SK-N-SH treated with all-trans-retinoic acid at 6 μM for 48 hours (cell line): ENCODE measurements at regions not wholly inside any gene's neighbourhood (a gene's known extent, or its start where the extent isn't known, plus 50 kb on each side); places are given as distances from the start of the nearest gene placed in this dataset.

ENCODE experiments used
- ATAC-seq: fragments of 200-7000 bp; cut with Tn5 transposase; 3 replicates; pipeline ENCODE4 v1.9.1; 2020; ENCODE audit warnings: mild to moderate bottlenecking, moderate library complexity
- ARNTL ChIP-seq: fragments of 450-650 bp; formaldehyde crosslinking; IDR thresholded peaks from 2 replicates; pipeline ENCODE4 v1.5.0; 2020; ENCODE audit warnings: low read depth, mild to moderate bottlenecking, moderate library complexity, borderline replicate concordance
- BACH2 ChIP-seq: fragments of 250-450 bp; sonication (Bioruptor Pico); IDR thresholded peaks from 2 replicates; pipeline ENCODE4 v1.9.0; 2021; ENCODE audit warnings: mild to moderate bottlenecking, borderline replicate concordance
- CSDC2 ChIP-seq: fragments of 250-450 bp; sonication (Bioruptor Pico); IDR thresholded peaks from 2 replicates; pipeline ENCODE4 v1.5.0; 2020; ENCODE audit warnings: mild to moderate bottlenecking, moderate library complexity
- ESRRG ChIP-seq: fragments of 250-450 bp; sonication (Bioruptor Pico); IDR thresholded peaks from 2 replicates; pipeline ENCODE4 v1.6.1; 2021; ENCODE audit warnings: mild to moderate bottlenecking
- GLIS3 ChIP-seq: fragments of 250-450 bp; sonication (Bioruptor Pico); IDR thresholded peaks from 2 replicates; pipeline ENCODE4 v1.5.0; 2020; ENCODE audit warnings: mild to moderate bottlenecking, moderate library complexity
- OSR1 ChIP-seq: fragments of 250-450 bp; sonication (Bioruptor Pico); IDR thresholded peaks from 2 replicates; pipeline ENCODE4 v1.8.0; 2022; ENCODE audit warnings: moderate library complexity, mild to moderate bottlenecking, inconsistent platforms
- PATZ1 ChIP-seq: fragments of 250-450 bp; sonication (Bioruptor Pico); IDR thresholded peaks from 2 replicates; pipeline ENCODE4 v1.8.0; 2020; ENCODE audit warnings: mild to moderate bottlenecking, moderate library complexity, borderline replicate concordance
- PPARA ChIP-seq: fragments of 250-450 bp; sonication (Bioruptor Pico); IDR thresholded peaks from 2 replicates; pipeline ENCODE4 v1.5.0; 2020; ENCODE audit warnings: mild to moderate bottlenecking, borderline replicate concordance
- RARB ChIP-seq: fragments of 250-450 bp; sonication (Bioruptor Pico); IDR thresholded peaks from 2 replicates; pipeline ENCODE4 v1.8.0; 2021; ENCODE audit warnings: mild to moderate bottlenecking, moderate library complexity
- SNAI2 ChIP-seq: fragments of 250-450 bp; sonication (Bioruptor Pico); IDR thresholded peaks from 2 replicates; pipeline ENCODE4 v1.5.0; 2020; ENCODE audit warnings: mild to moderate bottlenecking, moderate library complexity
- TCF4 ChIP-seq: fragments of 250-450 bp; sonication (Bioruptor Pico); IDR thresholded peaks from 2 replicates; pipeline ENCODE4 v1.8.0; 2021; ENCODE audit warnings: mild to moderate bottlenecking, moderate library complexity, borderline replicate concordance
- TOX ChIP-seq: fragments of 250-450 bp; sonication (Bioruptor Pico); IDR thresholded peaks from 2 replicates; pipeline ENCODE4 v1.8.0; 2021; ENCODE audit warnings: mild to moderate bottlenecking, moderate library complexity, borderline replicate concordance
- ZC3H10 ChIP-seq: fragments of 250-450 bp; sonication (Bioruptor Pico); IDR thresholded peaks from 2 replicates; pipeline ENCODE4 v1.5.1; 2021; ENCODE audit warnings: mild to moderate bottlenecking, moderate library complexity
- ZNF8 ChIP-seq: fragments of 450-650 bp; formaldehyde crosslinking; IDR thresholded peaks from 2 replicates; pipeline ENCODE4 v1.5.0; 2020; ENCODE audit warnings: mild to moderate bottlenecking, moderate library complexity
- TF ChIP-seq, protein P1 (sequence below): fragments of 250-450 bp; sonication (Bioruptor Pico); IDR thresholded peaks from 2 replicates; pipeline ENCODE4 v1.5.0; 2020; ENCODE audit warnings: mild to moderate bottlenecking, moderate library complexity
- TF ChIP-seq, protein P2 (sequence below): fragments of 250-450 bp; sonication (Bioruptor Pico); IDR thresholded peaks from 2 replicates; pipeline ENCODE4 v1.5.1; 2021; ENCODE audit warnings: mild to moderate bottlenecking, moderate library complexity
- TF ChIP-seq, protein P3 (sequence below): fragments of 250-450 bp; sonication (Bioruptor Pico); IDR thresholded peaks from 2 replicates; pipeline ENCODE4 v1.8.0; 2021; ENCODE audit warnings: low read depth, mild to moderate bottlenecking, moderate library complexity, borderline replicate concordance

DNA sequence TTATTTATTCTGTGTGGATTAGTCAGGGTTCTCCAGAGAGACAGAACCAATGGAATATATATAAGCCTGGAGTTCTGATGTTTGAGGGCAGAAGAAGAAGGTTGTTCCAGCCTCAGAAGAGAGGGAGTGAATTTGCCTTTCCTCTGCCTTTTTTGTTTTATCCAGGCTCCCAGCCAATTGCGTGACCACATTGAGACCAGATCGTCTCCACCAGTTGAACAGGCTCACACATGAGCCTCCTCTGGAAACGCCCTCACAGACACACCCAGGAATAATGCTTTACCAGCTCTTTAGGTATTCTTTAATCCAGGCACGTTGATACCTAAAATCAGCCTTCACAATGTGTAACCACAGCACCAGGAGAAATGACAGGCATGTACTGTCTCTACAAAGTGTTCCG, 923.1 kb downstream of the TBL1XR1 start (continued):
- TF ChIP-seq, protein P1, sequence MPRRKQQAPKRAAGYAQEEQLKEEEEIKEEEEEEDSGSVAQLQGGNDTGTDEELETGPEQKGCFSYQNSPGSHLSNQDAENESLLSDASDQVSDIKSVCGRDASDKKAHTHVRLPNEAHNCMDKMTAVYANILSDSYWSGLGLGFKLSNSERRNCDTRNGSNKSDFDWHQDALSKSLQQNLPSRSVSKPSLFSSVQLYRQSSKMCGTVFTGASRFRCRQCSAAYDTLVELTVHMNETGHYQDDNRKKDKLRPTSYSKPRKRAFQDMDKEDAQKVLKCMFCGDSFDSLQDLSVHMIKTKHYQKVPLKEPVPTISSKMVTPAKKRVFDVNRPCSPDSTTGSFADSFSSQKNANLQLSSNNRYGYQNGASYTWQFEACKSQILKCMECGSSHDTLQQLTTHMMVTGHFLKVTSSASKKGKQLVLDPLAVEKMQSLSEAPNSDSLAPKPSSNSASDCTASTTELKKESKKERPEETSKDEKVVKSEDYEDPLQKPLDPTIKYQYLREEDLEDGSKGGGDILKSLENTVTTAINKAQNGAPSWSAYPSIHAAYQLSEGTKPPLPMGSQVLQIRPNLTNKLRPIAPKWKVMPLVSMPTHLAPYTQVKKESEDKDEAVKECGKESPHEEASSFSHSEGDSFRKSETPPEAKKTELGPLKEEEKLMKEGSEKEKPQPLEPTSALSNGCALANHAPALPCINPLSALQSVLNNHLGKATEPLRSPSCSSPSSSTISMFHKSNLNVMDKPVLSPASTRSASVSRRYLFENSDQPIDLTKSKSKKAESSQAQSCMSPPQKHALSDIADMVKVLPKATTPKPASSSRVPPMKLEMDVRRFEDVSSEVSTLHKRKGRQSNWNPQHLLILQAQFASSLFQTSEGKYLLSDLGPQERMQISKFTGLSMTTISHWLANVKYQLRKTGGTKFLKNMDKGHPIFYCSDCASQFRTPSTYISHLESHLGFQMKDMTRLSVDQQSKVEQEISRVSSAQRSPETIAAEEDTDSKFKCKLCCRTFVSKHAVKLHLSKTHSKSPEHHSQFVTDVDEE (CRISPR knock-in tag): no peak

- no peak for TF ChIP-seq RARB (CRISPR knock-in tag)
- TF ChIP-seq, protein P2, sequence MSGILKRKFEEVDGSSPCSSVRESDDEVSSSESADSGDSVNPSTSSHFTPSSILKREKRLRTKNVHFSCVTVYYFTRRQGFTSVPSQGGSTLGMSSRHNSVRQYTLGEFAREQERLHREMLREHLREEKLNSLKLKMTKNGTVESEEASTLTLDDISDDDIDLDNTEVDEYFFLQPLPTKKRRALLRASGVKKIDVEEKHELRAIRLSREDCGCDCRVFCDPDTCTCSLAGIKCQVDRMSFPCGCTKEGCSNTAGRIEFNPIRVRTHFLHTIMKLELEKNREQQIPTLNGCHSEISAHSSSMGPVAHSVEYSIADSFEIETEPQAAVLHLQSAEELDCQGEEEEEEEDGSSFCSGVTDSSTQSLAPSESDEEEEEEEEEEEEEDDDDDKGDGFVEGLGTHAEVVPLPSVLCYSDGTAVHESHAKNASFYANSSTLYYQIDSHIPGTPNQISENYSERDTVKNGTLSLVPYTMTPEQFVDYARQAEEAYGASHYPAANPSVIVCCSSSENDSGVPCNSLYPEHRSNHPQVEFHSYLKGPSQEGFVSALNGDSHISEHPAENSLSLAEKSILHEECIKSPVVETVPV (CRISPR knock-in tag): no peak
- no peak for TF ChIP-seq PATZ1 (CRISPR knock-in tag)
- TF ChIP-seq OSR1 (CRISPR knock-in tag): no peak
- no peak for TF ChIP-seq ZC3H10 (CRISPR knock-in tag)
- ATAC-seq: no peak
Observed at GRCh38 chr3:176262071-176262470, 935.2 kb downstream of the TBL1XR1 start.

DNA sequence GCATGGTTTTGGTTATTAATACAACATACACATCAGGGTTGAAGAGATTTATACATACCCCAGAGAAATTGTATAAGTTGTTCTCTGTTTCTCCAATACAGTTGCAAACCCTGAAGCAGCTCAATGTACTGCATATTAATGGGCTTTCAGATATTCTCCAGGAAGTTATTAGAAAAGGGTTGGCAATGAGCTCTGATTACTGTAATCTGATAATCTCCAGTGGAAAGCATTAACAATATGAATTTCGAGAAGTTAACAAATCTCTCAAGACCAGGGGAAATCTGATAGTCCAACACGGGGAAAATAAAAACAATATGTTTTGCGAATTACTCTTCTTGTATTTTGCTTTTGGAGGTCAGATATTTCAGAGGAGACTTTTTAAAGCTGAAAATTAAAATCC, 950.1 kb downstream of the TBL1XR1 start:
- TF ChIP-seq PATZ1 (CRISPR knock-in tag) (no peak), ZNF8 (CRISPR knock-in tag) (no peak), RARB (CRISPR knock-in tag) (no peak), GLIS3 (CRISPR knock-in tag) (no peak), ESRRG (CRISPR knock-in tag) (no peak), TCF4 (CRISPR knock-in tag) (no peak), PPARA (CRISPR knock-in tag) (no peak), CSDC2 (CRISPR knock-in tag) (no peak)
- TF ChIP-seq, protein P2 (CRISPR knock-in tag): no peak

DNA sequence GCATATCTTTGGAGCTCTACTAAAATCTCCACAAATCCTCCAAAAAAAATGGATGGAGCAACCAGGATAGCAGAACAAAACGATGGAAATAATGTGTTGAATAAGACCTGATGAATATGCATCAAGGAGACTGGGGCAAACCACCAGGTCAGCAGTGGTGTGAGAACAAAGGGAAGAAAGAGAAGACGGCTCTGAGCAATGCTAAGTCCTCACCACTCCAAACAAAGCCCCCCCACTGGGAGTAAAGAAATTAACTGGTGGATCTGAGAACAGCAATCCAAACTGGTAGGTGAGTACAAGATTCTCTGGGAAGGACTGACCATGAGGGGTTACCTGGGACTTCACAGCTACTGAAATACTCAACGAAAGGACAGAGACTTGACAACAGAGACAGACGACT, 977.3 kb downstream of the TBL1XR1 start:
- ATAC-seq: no peak
- TF ChIP-seq, protein P1 (CRISPR knock-in tag): no peak
- no peak for TF ChIP-seq ZNF8 (CRISPR knock-in tag)
- TF ChIP-seq, protein P3, sequence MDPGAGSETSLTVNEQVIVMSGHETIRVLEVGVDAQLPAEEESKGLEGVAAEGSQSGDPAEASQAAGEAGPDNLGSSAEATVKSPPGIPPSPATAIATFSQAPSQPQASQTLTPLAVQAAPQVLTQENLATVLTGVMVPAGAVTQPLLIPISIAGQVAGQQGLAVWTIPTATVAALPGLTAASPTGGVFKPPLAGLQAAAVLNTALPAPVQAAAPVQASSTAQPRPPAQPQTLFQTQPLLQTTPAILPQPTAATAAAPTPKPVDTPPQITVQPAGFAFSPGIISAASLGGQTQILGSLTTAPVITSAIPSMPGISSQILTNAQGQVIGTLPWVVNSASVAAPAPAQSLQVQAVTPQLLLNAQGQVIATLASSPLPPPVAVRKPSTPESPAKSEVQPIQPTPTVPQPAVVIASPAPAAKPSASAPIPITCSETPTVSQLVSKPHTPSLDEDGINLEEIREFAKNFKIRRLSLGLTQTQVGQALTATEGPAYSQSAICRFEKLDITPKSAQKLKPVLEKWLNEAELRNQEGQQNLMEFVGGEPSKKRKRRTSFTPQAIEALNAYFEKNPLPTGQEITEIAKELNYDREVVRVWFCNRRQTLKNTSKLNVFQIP (CRISPR knock-in tag): no peak
- no peak for TF ChIP-seq ZC3H10 (CRISPR knock-in tag)
- no peak for TF ChIP-seq ARNTL (CRISPR knock-in tag)
- TF ChIP-seq PATZ1 (CRISPR knock-in tag): no peak
- no peak for TF ChIP-seq SNAI2 (CRISPR knock-in tag)
- TF ChIP-seq CSDC2 (CRISPR knock-in tag): no peak
- TF ChIP-seq TOX (CRISPR knock-in tag): no peak
- no peak for TF ChIP-seq BACH2 (CRISPR knock-in tag)
- no peak for TF ChIP-seq GLIS3 (CRISPR knock-in tag)
- TF ChIP-seq ESRRG (CRISPR knock-in tag): no peak

More for the DNA sequence above, 950.1 kb downstream of the TBL1XR1 start:
- ATAC-seq: no peak
